ENCODE measurements at regions not wholly inside any gene's neighbourhood (a gene's known extent, or its start where the extent isn't known, plus 50 kb on each side); places are given as distances from the start of the nearest gene placed in this dataset.

GRCh38 chr6:149149653-149150052 lies 167.9 kb upstream of the TAB2 start:
- no peak for DNase-seq (ENCODE audit: low spot score)

DNA sequence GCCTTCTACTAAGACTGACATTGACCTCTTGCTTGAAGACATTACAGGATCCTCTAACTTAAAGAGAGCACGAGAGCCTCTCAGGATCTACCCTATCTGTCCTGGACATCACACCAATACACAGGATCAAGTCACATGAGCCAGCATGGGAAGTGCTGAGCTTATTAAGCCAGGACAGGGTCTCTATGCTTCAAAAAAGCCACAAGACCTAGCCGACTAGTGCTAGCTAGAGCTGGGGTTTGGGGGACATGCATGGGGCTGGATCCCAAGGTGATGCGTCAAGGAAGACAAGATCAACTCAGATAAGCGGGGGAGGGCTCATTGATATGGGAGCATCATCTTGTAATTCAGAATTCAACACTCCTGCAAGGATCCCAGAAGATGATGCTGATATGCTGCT lies 167.2 kb upstream of the TAB2 start:
- DNase-seq (ENCODE audit: low spot score): no peak

DNA sequence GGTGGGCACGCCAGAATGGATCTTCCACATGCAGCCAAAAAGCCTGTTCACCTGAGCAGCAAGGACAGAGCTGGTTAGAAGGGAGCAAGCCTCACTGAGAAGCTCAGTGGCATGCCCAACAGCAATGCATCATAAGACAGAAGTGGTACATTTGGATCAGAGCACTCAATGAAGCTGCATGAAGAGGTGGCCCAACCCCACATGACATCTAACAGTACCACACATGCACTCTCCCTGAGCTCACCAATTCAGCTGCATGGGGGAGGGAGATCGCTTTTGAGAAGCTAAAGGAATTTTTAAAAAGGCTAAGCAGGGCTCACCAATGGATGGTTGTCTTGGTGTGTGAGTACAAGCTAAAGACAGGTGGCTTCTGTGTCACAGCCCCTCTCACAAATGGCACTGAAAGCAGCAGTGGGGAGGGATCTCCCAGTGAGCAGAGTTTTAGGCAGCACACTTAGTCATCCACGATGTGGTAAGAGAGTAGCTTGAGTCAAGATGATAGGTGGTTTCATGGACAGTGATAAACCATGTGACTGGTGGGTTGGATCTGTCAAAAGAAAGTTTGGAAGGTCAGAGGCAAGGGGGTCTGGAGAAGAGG lies 166.6 kb upstream of the TAB2 start:
- no peak for DNase-seq (ENCODE audit: low spot score)

- DNase-seq (ENCODE audit: low spot score): no peak
Measured at GRCh38 chr6:149152521-149152920, 165.0 kb upstream of the TAB2 start.

- no peak for DNase-seq (ENCODE audit: low spot score)
Measured at GRCh38 chr6:149153100-149153499, 164.4 kb upstream of the TAB2 start.

- no peak for DNase-seq (ENCODE audit: low spot score)
Measured at GRCh38 chr6:149153693-149154092, 163.8 kb upstream of the TAB2 start.

DNA sequence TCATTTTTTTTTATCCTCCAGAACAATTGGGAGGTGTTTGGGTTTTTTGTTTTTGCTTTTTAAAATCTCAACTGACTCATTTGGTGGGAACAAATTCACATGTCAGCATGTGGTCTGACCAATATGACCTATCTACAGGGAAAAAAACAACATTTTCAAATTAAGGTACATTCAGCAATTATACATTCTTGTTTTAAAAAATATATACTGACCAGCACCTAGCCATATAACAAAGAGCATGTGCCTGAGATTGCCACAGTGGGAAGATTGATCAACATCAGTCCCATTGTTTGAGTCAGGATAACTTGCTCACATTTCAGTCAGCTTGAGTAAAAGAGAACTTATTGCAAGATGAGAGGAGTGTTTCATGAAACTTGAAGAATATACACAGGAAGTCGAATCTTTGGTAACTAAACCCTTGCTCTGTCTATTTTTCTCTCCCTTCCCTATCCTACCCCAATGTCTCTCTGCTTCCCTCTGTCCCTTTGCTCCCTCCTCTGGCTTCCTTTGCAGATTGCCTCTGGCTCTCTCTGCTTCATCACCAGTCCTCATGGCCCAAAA lies 163.2 kb upstream of the TAB2 start:
- DNase-seq (ENCODE audit: low spot score): no peak

GRCh38 chr6:149157126-149157525 lies 160.4 kb upstream of the TAB2 start:
- no peak for DNase-seq (ENCODE audit: low spot score)

DNA sequence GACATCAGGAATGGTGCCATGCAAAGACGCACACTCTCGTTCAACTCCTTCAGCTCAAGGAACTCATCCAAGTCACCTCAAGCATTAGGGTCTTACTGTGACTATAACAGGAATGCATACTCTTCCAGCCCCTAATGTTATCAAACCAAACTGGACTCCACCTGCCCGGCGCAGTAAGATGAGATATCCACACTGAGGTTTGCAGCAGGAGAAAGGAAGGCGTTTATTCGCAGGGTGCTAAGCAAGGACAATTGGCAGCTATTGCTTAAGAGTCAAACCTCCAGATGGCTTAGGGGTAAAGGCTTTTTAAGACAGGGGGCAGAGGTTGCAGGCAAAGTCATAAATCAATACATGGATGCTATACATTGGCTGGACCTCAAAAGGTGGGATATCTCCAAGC lies 159.4 kb upstream of the TAB2 start:
- DNase-seq (ENCODE audit: low spot score): no peak

DNA sequence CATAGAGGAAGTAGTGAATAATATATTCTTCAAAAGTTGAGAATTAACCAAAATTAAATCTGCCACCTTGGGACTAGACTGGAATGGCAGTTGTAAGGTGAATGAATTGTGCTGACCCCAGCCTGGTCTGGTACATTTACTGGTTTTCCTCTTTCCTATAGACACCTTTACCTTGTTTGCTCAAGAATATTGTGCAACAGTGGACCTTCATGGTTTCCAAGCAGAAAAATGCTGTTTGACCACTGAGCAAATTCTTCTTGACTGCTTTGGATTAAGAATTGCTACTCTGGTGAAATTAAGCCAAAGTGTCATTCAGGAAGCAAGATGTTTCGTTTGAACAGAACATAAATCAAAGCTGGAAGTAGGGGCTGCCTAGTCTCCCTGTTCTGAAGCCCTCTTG lies 156.6 kb upstream of the TAB2 start:
- DNase-seq (ENCODE audit: low spot score): no peak

GRCh38 chr6:149162924-149163323 lies 154.6 kb upstream of the TAB2 start:
- no peak for DNase-seq (ENCODE audit: low spot score)

GRCh38 chr6:149164199-149164750 lies 153.2 kb upstream of the TAB2 start:
- no peak for DNase-seq (ENCODE audit: low spot score)

GRCh38 chr6:149166336-149166735 lies 151.2 kb upstream of the TAB2 start:
- no peak for DNase-seq (ENCODE audit: low spot score)

GRCh38 chr6:149166747-149167146 lies 150.8 kb upstream of the TAB2 start:
- DNase-seq (ENCODE audit: low spot score): no peak

DNA sequence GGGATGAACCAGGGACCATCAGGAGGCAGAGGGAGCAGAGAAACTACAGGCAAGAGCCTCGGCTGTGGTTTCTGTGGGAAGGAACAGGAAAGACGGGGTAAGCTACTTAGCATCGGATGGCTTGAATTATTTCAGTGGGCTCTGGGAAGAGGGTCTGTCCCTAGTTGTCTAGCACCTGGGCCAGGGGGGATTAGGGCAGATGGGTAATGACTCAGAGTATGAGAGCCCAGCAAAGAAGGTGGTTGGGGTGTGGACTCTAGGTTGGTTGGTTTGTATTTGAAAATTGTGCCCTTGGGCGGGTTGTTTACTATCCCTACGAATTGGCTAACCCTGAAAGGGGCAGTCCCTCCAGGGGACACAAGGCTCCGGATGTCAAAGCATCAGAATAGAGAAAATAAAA lies 148.5 kb upstream of the TAB2 start:
- DNase-seq (ENCODE audit: low spot score): no peak

- DNase-seq (ENCODE audit: low spot score): no peak
Measured at GRCh38 chr6:149169761-149170511, 147.6 kb upstream of the TAB2 start.

DNA sequence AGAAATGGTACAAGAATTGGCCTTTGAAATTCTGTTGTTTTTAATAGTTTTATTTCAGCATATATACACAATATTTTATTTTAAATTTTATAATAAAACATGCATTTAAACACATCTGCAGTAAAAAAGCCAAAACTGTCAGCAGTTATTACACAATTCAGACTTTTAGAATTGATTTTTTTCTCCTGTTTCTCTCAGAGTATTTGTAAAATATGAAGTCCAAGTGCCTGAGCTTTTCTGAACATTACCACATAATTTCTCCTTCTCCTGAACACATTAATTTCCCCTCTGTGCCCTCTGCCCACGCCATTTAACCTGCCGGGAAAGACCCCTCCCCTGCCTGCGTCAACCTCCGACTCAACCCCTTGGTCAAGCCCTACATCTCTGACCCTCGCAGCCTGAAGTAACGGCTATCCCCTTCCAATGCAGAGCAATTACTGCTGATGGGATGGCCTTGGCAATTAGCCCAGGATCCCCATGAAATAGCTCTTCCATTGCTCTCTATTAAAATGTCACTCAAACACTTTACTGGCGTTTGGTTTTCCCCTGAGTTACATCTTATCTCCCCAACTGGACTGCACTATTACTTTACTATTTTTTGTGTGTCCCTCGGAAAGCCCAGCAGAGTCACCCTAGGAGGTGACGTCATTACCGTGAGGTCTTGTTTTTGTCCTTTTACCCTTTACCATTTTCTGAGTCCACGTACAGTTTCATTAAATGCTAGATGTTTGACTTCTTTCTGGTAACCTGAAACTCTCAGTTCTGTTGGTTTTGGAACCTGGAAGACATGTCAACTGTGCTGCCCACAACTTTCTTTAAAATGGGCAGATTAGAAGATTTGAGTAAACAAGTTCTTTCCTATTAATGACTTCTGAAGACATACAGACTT lies 146.7 kb upstream of the TAB2 start:
- no peak for DNase-seq (ENCODE audit: low spot score)

GRCh38 chr6:149173222-149173621 lies 144.3 kb upstream of the TAB2 start:
- DNase-seq (ENCODE audit: low spot score): no peak

DNA sequence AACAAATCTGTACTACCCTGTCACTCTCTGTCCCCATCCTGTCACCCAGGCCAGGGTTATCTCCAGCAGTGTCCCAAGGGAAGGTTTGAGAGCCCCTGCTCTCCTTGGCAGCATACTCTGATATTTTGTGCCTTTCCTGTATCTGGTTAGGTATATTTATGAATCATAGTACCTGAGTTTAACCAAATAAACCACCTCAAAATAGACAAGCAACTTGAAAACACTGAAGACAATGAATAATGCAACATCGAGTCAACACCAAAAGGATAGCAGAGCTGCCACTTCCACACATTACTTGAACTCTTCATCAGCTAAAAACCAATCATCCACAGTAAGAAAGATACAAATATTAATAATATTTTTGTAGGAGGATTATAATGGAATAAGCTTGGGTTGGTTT lies 142.6 kb upstream of the TAB2 start:
- no peak for DNase-seq (ENCODE audit: low spot score)

- no peak for DNase-seq (ENCODE audit: low spot score)
Measured at GRCh38 chr6:149176971-149177667, 140.4 kb upstream of the TAB2 start.

DNA sequence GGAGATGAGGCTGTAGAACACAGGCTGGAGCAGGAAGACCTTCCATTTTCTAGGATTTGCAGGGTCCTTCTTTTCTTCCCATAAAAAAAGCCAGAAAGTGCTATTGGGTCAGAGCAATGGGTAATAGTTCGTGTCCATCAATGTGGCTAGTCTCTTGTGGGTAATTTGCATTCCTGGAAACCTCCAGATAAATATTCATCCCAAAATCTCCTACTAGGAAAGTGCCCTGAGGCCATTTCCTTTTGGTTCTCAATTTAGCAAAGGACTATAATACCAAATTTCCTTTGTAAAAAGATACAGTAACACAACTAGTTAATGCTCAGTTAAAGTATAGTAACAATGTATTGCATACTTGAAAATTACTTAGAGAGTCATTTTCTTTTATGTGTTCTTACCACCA lies 138.1 kb upstream of the TAB2 start:
- no peak for DNase-seq (ENCODE audit: low spot score)

DNA sequence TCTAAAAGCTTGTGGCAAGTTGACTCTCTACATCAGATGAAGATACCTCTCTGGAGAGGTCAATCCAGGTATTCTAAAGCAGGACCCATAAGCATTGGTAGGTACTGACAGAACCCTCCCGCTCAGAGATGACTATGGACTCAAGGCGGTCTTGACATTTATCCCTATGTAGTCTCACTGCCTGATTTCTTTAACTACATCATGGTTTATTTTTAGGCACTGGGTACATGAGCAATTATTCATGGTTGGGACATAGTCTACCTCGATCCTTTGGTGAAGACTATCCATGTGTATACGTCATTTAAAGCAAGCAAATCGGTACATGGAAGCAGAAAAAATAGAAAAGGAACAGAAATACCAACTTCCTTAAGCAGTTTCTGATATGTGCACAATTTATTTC lies 136.2 kb upstream of the TAB2 start:
- no peak for DNase-seq (ENCODE audit: low spot score)

Measured in hepatic stellate cell (primary cell).